RWPE2 (cell line): ENCODE measurements at regions not wholly inside any gene's neighbourhood (a gene's known extent, or its start where the extent isn't known, plus 50 kb on each side); places are given as distances from the start of the nearest gene placed in this dataset.

Experiments used
- ATAC-seq: fragments of 200-7000 bp; cut with Tn5 transposase; 3 replicates; pipeline ENCODE4 v1.9.1; 2021; ENCODE audit warnings: low read depth
- DNase-seq: peaks from one replicate; pipeline ENCODE4 v3.0.0-alpha.2; 2020; ENCODE audit warnings: low spot score
- H3K27ac ChIP-seq: fragments of 450-650 bp; 2 replicates; pipeline ENCODE4 v1.5.1; 2017; ENCODE audit warnings: mild to moderate bottlenecking; ENCODE audit not compliant: poor library complexity, severe bottlenecking
- H3K27me3 ChIP-seq: fragments of 250-450 bp; sonication (Bioruptor Pico); 2 replicates; pipeline ENCODE4 v1.5.1; 2021; ENCODE audit warnings: mild to moderate bottlenecking, moderate library complexity; ENCODE audit not compliant: insufficient read depth, poor library complexity, severe bottlenecking
- H3K36me3 ChIP-seq: fragments of 250-450 bp; sonication (Bioruptor Pico); 2 replicates; pipeline ENCODE4 v1.5.1; 2020; ENCODE audit warnings: low read depth, mild to moderate bottlenecking, moderate library complexity
- H3K4me1 ChIP-seq: fragments of 250-450 bp; sonication (Bioruptor Pico); 2 replicates; pipeline ENCODE4 v1.5.1; 2021; ENCODE audit warnings: mild to moderate bottlenecking, moderate library complexity; ENCODE audit not compliant: insufficient read depth, poor library complexity, severe bottlenecking
- H3K4me3 ChIP-seq: fragments of 250-450 bp; sonication (Bioruptor Pico); 2 replicates; pipeline ENCODE4 v1.5.1; 2021; ENCODE audit warnings: mild to moderate bottlenecking, moderate library complexity; ENCODE audit not compliant: severe bottlenecking
- H3K9me3 ChIP-seq: fragments of 250-450 bp; sonication (Bioruptor Pico); 2 replicates; pipeline ENCODE4 v1.5.1; 2021; ENCODE audit warnings: mild to moderate bottlenecking, moderate library complexity; ENCODE audit not compliant: severe bottlenecking
- CTCF ChIP-seq: fragments of 450-650 bp; IDR thresholded peaks from one replicate; pipeline ENCODE4 v1.5.1; 2017; ENCODE audit warnings: mild to moderate bottlenecking, moderate library complexity; ENCODE audit not compliant: poor library complexity, severe bottlenecking

DNA sequence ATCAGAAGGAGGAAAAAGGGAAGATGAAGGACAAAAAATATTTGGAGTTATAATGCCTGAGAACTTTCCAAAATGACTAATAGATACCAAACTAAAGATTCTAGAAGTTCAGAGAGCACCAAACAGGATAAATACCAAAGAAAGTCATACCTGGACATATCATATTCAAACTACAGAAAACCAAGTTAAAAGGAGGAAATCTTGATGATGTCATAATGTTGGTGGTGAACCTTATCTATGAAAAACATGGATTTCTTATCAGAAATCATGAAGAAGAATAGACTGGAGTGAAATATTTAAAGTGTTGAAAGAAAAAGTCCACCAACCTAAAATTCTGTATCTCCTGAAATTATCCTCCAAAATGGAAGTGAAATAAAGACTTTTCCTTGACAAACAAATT lies 389.2 kb downstream of the JRKL start:
- no peaks in the 10 kb centered on the region for H3K27me3 ChIP-seq
- TF ChIP-seq CTCF: no peak
- no peak for DNase-seq
- no peak overlapping the region for H3K27ac ChIP-seq
- no peak for ATAC-seq
- peaks cover 8% of the 10 kb centered on the region for H3K4me1 ChIP-seq
- H3K4me3 ChIP-seq: no peak overlapping the region
- H3K36me3 ChIP-seq: no peaks in the 10 kb centered on the region
- H3K9me3 ChIP-seq: no peaks in the 10 kb centered on the region

- Histone ChIP-seq H3K27me3 (no peaks in the 10 kb centered on the region), H3K4me1 (peaks cover 8% of the 10 kb centered on the region), H3K9me3 (no peaks in the 10 kb centered on the region), H3K27ac (no peak overlapping the region), H3K4me3 (no peak overlapping the region), H3K36me3 (no peaks in the 10 kb centered on the region)
- ATAC-seq: peak; percentile 84
- no peak for TF ChIP-seq CTCF
- DNase-seq: no peak
Measured at GRCh38 chr11:96781082-96781481, 391.3 kb downstream of the JRKL start.

GRCh38 chr11:96782632-96783031 lies 392.8 kb downstream of the JRKL start:
- no peaks in the 10 kb centered on the region for H3K27me3 ChIP-seq
- ATAC-seq (no peak), DNase-seq (no peak)
- no peaks in the 10 kb centered on the region for H3K9me3 ChIP-seq
- H3K4me3 ChIP-seq: no peak overlapping the region
- no peak for TF ChIP-seq CTCF
- peaks cover 8% of the 10 kb centered on the region for H3K4me1 ChIP-seq
- H3K27ac ChIP-seq: no peak overlapping the region
- H3K36me3 ChIP-seq: no peaks in the 10 kb centered on the region

DNA sequence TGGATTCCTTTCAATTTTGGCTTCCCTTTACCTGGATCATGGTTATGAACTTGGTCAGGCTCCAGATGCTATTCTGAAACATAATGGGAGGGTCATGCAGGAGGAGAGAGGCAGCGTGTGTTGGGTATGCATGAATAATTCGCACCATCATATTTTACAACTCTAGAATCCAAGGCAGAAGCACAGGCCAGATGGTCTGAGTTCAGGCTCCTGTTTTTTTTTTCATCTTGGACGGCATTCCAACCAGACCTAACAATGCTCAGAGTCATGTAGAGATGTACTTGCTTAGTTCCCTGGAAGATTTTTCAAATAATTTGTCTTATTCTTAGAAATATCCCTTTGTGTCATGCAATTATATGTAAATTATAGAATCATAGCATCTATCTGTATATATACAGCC lies 393.5 kb downstream of the JRKL start:
- Histone ChIP-seq H3K36me3 (no peaks in the 10 kb centered on the region), H3K4me3 (no peak overlapping the region), H3K4me1 (peaks cover 8% of the 10 kb centered on the region), H3K27ac (no peak overlapping the region), H3K9me3 (no peaks in the 10 kb centered on the region), H3K27me3 (no peaks in the 10 kb centered on the region)
- no peak for DNase-seq
- no peak for TF ChIP-seq CTCF
- ATAC-seq: no peak

DNA sequence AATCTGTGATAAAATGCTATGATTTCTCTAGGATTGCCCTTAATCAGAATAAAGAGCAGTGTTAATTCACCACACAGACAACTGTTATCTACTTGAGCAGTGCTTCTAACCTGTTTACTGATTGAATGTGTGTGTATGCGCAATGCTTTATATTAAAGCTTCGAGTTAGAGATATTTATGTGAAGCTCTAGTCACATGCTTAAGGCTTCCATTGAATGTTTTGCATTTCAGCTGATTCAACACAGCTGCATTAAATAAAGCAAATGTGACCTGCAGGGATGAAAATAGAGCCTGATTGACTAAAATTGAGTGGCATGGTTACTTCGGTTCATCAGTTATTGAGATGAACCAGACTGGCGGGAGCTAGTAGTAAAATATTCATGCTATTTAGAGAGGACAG lies 395.3 kb downstream of the JRKL start:
- no peak for ATAC-seq
- no peak for TF ChIP-seq CTCF

More for the DNA sequence above, 395.3 kb downstream of the JRKL start:
- no peaks in the 10 kb centered on the region for H3K36me3 ChIP-seq
- no peak overlapping the region for H3K4me3 ChIP-seq
- peaks cover 8% of the 10 kb centered on the region for H3K4me1 ChIP-seq
- H3K9me3 ChIP-seq: no peaks in the 10 kb centered on the region
- no peak for DNase-seq
- H3K27ac ChIP-seq: no peak overlapping the region
- no peaks in the 10 kb centered on the region for H3K27me3 ChIP-seq
